ENCODE measurements at regions not wholly inside any gene's neighbourhood (a gene's known extent, or its start where the extent isn't known, plus 50 kb on each side); places are given as distances from the start of the nearest gene placed in this dataset.
"Not testable (repeated sequence)": the region's sequence is repeated elsewhere in the genome, so short reads cannot be mapped to it uniquely, and the experiment has no call there.

- peak; percentile 79 for DNase-seq (ENCODE audit: unreplicated experiment)
- H3K4me3 Mint-ChIP-seq (ENCODE audit: unreplicated experiment) = peak overlapping the region; percentile 49
- H3K36me3 Mint-ChIP-seq (ENCODE audit: insufficient read depth, unreplicated experiment) = no peaks in the 10 kb centered on the region
- peak; percentile 92 for TF ChIP-seq CTCF (IDR thresholded peaks at IDR 0.05; ENCODE audit: unreplicated experiment)
- no TSS peak for BruUV-seq (replicated peaks)
- ChIA-PET POLR2A (interaction anchor here (0.5 to 1.7 kb wide), 9 partner anchors 64 to 1278 kb away, joined by 3 to 6 read pairs (median 4); partner anchors contain the start of gene RPL21), CTCF (interaction anchor here (0.5 to 6.2 kb wide), 69 partner anchors 8 to 1991 kb away, joined by 3 to 177 read pairs (median 4); partner anchors contain the start of genes RASL11A and URAD)
- peak overlapping the region; percentile 49 for H3K27ac Mint-ChIP-seq (ENCODE audit: low read depth, unreplicated experiment)
- H3K4me1 Mint-ChIP-seq (ENCODE audit: insufficient read depth, unreplicated experiment) = no peaks in the 10 kb centered on the region
- peaks cover 6% of the 10 kb centered on the region for H3K27me3 Mint-ChIP-seq (ENCODE audit: insufficient read depth, unreplicated experiment)
- intact Hi-C loops (cut with micrococcal nuclease) = loop anchor here (1.0 to 5.0 kb wide), 3 partner anchors 464 to 1435 kb away; no protein-coding TSS in a partner anchor
- no peaks in the 10 kb centered on the region for H3K9me3 Mint-ChIP-seq (ENCODE audit: unreplicated experiment)
Measured at GRCh38 chr13:27362064-27362751, 62.2 kb upstream of the GTF3A start.

- not testable (repeated sequence) for DNase-seq (ENCODE audit: unreplicated experiment); H3K27me3 Mint-ChIP-seq (ENCODE audit: insufficient read depth, unreplicated experiment); H3K9me3 Mint-ChIP-seq (ENCODE audit: unreplicated experiment); H3K27ac Mint-ChIP-seq (ENCODE audit: low read depth, unreplicated experiment); H3K36me3 Mint-ChIP-seq (ENCODE audit: insufficient read depth, unreplicated experiment); BruUV-seq (replicated peaks); H3K4me1 Mint-ChIP-seq (ENCODE audit: insufficient read depth, unreplicated experiment); H3K4me3 Mint-ChIP-seq (ENCODE audit: unreplicated experiment)
- CTCF ChIA-PET = interaction anchor here (0.6 to 6.2 kb wide), 7 partner anchors 10 to 868 kb away, joined by 3 to 177 read pairs (median 59); no protein-coding TSS in a partner anchor
- POLR2A ChIA-PET = interaction anchor here (0.7 to 1.0 kb wide), 2 partner anchors 34 to 378 kb away, joined by 3 read pairs; no protein-coding TSS in a partner anchor
- intact Hi-C loops (cut with micrococcal nuclease) = loop anchor here (5.0 kb wide), 1 partner anchor 1434 kb away; no protein-coding TSS in a partner anchor
Measured at GRCh38 chr13:27363637-27364036, 60.8 kb upstream of the GTF3A start.

- intact Hi-C loops (cut with micrococcal nuclease) = no loop called here
- no peak for DNase-seq (ENCODE audit: unreplicated experiment)
- CTCF ChIA-PET = interaction anchor here (0.6 to 1.9 kb wide), 6 partner anchors 8 to 463 kb away, joined by 3 to 7 read pairs (median 4); no protein-coding TSS in a partner anchor
- TF ChIP-seq CTCF (IDR thresholded peaks at IDR 0.05; ENCODE audit: unreplicated experiment) = no peak
- Mint-ChIP-seq H3K36me3 (ENCODE audit: insufficient read depth, unreplicated experiment) (no peaks in the 10 kb centered on the region), H3K27ac (ENCODE audit: low read depth, unreplicated experiment) (no peak overlapping the region), H3K4me3 (ENCODE audit: unreplicated experiment) (no peak overlapping the region), H3K4me1 (ENCODE audit: insufficient read depth, unreplicated experiment) (no peaks in the 10 kb centered on the region), H3K27me3 (ENCODE audit: insufficient read depth, unreplicated experiment) (peaks cover under 1% of the 10 kb centered on the region), H3K9me3 (ENCODE audit: unreplicated experiment) (no peaks in the 10 kb centered on the region)
- BruUV-seq (replicated peaks) = no TSS peak
- POLR2A ChIA-PET = interaction anchor here (0.7 kb wide), 1 partner anchor 719 kb away, joined by 3 read pairs; no protein-coding TSS in a partner anchor
Measured at GRCh38 chr13:27367570-27367969, 56.8 kb upstream of the GTF3A start.

GRCh38 chr13:27370305-27370872, 54.0 kb upstream of the GTF3A start:
- CTCF ChIA-PET = interaction anchor here (0.7 to 1.7 kb wide), 3 partner anchors 9 to 203 kb away, joined by 5 to 12 read pairs (median 6); no protein-coding TSS in a partner anchor
- POLR2A ChIA-PET = no interaction called here

More at GRCh38 chr13:27370305-27370872, 54.0 kb upstream of the GTF3A start:
- no TSS peak for BruUV-seq (replicated peaks)
- intact Hi-C loops (cut with micrococcal nuclease) = loop anchor here (5.0 to 10.0 kb wide), 2 partner anchors 162 to 584 kb away; no protein-coding TSS in a partner anchor
- TF ChIP-seq CTCF (IDR thresholded peaks at IDR 0.05; ENCODE audit: unreplicated experiment) = no peak
- peaks cover 10% of the 10 kb centered on the region for H3K27me3 Mint-ChIP-seq (ENCODE audit: insufficient read depth, unreplicated experiment)
- no peak overlapping the region for H3K27ac Mint-ChIP-seq (ENCODE audit: low read depth, unreplicated experiment)
- DNase-seq (ENCODE audit: unreplicated experiment) = no peak
- no peaks in the 10 kb centered on the region for H3K9me3 Mint-ChIP-seq (ENCODE audit: unreplicated experiment)
- H3K36me3 Mint-ChIP-seq (ENCODE audit: insufficient read depth, unreplicated experiment) = no peaks in the 10 kb centered on the region
- H3K4me3 Mint-ChIP-seq (ENCODE audit: unreplicated experiment) = no peak overlapping the region
- H3K4me1 Mint-ChIP-seq (ENCODE audit: insufficient read depth, unreplicated experiment) = no peaks in the 10 kb centered on the region

Measured in MCF 10A (cell line).